Jurkat, Clone E6-1 (cell line): ENCODE measurements at regions not wholly inside any gene's neighbourhood (a gene's known extent, or its start where the extent isn't known, plus 50 kb on each side); places are given as distances from the start of the nearest gene placed in this dataset.

Experiments used
- DNase-seq: peaks from one replicate; pipeline ENCODE4 v3.0.0-alpha.2; 2011; ENCODE audit warnings: low read depth, low spot score
- H3K4me3 ChIP-seq: 2 replicates; pipeline ENCODE4 v1.5.1; 2011; ENCODE audit warnings: mild to moderate bottlenecking, low read length, control low read depth, moderate library complexity

- H3K4me3 ChIP-seq: no peak overlapping the region
- DNase-seq: no peak
Observed at GRCh38 chr5:24294333-24294732, 350.4 kb downstream of the CDH10 start.

DNA sequence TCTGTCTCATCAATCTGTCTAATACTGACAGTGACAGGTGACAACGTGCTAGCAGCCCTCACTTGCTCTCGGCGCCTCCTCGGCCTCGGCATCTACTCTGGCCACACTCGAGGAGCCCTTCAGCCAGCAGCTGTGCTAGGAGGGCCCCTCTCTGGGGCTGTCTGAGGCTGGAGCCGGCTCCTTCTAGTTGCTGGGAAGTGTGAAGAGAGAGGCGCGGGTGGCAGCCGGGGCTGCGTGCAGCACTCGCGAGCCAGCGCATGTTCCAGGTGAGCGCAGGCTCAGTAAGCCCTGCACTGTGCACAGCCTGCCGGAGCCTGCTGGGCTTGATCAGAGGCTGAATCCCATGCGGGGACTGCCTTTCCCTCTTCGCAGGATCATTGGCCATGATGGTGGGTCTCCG lies 330.7 kb downstream of the CDH10 start:
- H3K4me3 ChIP-seq: no peak overlapping the region
- DNase-seq: no peak

- H3K4me3 ChIP-seq: no peak overlapping the region
- no peak for DNase-seq
Observed at GRCh38 chr5:24320643-24321042, 324.1 kb downstream of the CDH10 start.

- H3K4me3 ChIP-seq: no peak overlapping the region
- DNase-seq: no peak
Observed at GRCh38 chr5:24325306-24325832, 319.4 kb downstream of the CDH10 start.

GRCh38 chr5:24331531-24331930 lies 313.2 kb downstream of the CDH10 start:
- no peak overlapping the region for H3K4me3 ChIP-seq
- DNase-seq: no peak

DNA sequence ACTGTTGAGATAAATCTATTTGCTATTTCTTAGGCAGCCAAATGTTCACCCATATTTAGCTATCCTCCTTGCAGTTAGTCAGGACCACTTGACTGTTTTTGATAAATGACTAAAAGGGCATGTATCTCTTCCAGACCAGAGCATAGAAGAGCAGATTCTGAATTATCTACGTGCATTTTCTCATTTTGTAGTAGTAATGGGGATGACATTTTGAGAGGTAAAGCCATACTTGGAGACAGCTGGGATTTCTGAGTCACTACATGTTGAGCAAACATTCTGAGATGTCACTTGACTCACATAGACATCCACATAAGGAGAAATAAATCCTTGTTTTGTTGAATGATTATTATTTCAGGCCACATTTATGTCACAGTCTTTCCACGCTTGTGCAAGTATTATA lies 297.6 kb downstream of the CDH10 start:
- no peak overlapping the region for H3K4me3 ChIP-seq
- DNase-seq: no peak

DNA sequence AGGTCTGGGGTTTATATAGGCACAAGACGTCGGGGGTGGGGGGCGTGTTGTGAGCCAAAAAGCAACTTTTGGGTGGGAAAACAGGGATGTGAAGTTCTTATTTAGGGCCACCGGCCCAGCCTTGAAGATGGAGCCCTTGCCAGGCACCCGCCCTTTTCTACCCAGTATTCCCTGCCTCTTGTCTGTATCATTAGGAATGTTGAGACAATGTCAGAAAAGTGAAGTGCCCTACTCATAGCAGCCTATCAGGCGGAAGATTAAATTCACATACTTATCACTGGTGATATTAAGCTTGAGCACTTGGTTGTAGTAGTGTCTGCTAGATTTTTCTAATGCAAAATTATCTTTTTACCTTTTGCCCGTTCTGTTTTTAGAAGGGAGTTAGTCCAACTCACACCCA lies 293.5 kb downstream of the CDH10 start:
- DNase-seq: no peak

GRCh38 chr5:24353016-24353415 lies 291.8 kb downstream of the CDH10 start:
- H3K4me3 ChIP-seq: no peak overlapping the region
- no peak for DNase-seq

More for the DNA sequence above, 293.5 kb downstream of the CDH10 start:
- no peak overlapping the region for H3K4me3 ChIP-seq

DNA sequence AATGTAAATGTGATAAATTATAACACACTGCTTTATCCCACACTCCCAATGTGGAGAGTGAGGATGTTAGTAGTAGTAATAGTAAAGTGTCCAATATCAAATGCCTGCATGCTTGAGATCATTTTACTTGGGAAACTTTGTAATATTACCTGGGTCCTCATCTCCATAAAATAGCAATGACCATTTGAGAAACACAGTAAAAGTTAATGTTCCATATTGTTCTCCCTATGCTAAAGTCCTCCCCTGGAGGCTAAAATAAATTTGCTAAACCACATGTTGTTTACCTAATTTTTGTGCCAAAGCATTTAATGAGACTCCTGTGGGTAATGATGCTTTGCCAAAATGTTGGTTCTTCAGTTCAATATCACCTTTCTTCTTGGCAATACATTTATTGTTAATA lies 291.2 kb downstream of the CDH10 start:
- no peak overlapping the region for H3K4me3 ChIP-seq
- no peak for DNase-seq

DNA sequence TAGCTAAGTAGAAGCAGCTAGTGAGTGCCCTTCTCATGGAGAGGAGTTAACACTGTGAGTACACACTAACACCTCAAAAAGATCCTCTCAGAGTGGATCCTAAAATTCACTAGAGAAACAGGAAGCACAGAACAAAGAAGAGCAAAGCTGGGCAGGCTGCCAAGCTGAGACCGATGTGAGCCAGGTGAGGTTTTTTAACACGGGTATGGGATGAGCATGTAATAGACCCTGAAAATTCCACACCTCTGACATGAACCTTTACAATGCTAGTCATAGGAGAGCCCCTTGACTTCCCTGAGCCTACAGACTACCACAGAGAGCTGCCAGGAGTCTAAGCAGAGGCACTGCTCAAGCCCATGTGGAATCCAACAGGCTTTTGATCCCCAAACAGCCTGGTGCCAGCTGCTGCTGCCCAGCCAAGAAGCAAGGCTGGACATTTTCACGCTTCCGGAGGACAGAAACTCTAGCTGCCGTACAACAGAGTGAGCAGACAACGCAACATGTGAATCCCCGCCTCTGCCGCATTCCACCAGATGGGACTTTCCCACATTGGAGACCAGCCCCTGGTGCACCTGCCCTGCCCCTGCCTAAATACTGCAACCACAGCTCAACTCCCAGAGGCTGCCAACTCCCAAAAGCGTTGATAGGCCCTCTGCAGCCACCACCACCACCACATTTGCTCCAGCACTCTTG lies 280.8 kb downstream of the CDH10 start:
- DNase-seq: peak; percentile 22
- H3K4me3 ChIP-seq: no peak overlapping the region

GRCh38 chr5:24364711-24365110 lies 280.1 kb downstream of the CDH10 start:
- no peak overlapping the region for H3K4me3 ChIP-seq
- DNase-seq: no peak

DNA sequence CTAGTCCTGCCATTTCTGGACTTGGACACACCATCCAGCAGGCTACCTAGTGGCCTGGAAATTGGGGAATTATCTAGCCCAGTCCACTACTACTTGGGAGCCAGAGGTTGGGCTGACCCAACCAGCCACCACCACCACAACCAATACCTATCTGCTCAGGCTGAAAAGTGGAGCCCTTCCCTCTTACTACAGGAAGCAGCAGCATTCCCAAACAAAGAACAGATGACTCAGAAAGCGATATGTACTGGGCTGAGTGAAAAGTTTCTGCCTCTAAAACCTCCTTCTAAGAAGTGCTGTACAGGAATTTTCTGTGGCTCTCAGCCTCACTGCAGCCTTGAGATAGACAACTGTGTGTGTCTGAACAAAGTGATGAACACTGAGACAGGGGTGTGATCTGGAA lies 279.4 kb downstream of the CDH10 start:
- no peak for DNase-seq

DNA sequence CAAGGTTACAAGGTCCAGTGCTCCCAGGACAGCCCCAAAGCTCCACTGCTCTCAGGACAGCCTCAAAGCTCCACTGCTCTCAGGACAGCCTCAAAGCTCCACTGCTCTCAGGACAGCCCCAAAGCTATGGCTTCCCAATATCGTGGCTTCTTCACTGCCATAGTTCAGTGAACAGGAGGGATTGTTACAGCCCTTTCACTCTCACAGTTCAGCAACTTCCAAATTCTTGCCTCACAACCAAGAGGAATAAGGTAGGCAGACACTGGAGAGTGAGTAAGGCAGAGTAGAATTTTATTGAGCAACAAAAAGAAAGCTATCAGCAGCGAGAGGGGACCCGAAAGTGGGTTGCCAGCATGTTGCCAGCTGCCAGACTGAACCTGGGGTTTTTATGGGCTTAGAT lies 277.6 kb downstream of the CDH10 start:
- H3K4me3 ChIP-seq: no peak overlapping the region
- no peak for DNase-seq

More for the DNA sequence above, 279.4 kb downstream of the CDH10 start:
- H3K4me3 ChIP-seq: no peak overlapping the region

GRCh38 chr5:24368115-24368514 lies 276.7 kb downstream of the CDH10 start:
- no peak for DNase-seq

GRCh38 chr5:24376210-24376609 lies 268.6 kb downstream of the CDH10 start:
- no peak for DNase-seq
- H3K4me3 ChIP-seq: no peak overlapping the region

More at GRCh38 chr5:24368115-24368514, 276.7 kb downstream of the CDH10 start:
- no peak overlapping the region for H3K4me3 ChIP-seq

DNA sequence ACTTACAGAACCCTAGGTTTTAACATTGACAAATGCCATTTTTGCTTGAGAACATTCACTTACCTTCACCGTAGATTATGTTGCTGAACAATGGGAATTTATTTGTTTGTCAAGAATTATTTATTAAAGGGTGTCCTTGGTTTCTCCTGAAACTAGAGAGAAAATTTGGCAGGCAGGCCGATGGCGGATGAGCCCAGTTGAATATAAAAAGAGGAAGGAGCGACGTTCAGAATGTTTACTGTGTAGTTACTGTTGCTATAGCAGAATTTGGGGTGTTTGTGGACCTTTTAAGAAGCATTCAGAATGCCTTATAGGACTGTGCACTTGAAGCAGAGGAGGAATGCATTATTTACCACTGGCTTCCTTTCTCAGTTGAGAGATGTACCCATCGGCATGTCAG lies 268.2 kb downstream of the CDH10 start:
- H3K4me3 ChIP-seq: no peak overlapping the region
- DNase-seq: no peak

- DNase-seq: no peak
- no peak overlapping the region for H3K4me3 ChIP-seq
Observed at GRCh38 chr5:24381861-24382489, 262.8 kb downstream of the CDH10 start.

GRCh38 chr5:24385070-24385469 lies 259.7 kb downstream of the CDH10 start:
- no peak overlapping the region for H3K4me3 ChIP-seq
- no peak for DNase-seq

- no peak for DNase-seq
Observed at GRCh38 chr5:24385617-24386016, 259.2 kb downstream of the CDH10 start.

DNA sequence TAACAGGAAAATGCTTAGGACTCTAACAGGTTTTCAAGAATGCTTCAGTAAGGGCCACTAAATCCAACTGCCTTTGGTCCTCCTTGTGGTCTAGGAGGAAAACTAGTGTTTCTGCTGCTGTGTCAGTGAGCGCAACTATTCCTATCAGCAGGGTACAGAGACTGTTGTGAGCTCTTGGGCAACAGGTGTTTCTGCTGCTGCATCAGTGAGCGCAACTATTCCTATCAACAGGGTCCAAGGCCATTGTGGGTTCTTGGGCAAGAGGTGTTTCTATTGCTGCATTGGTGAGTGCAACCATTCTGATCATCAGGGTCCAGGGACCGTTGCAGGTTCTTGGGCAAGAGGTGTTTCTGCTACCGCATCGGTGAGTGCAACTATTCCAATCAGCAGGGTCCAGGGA lies 256.3 kb downstream of the CDH10 start:
- DNase-seq: no peak
- H3K4me3 ChIP-seq: no peak overlapping the region

More at GRCh38 chr5:24385617-24386016, 259.2 kb downstream of the CDH10 start:
- no peak overlapping the region for H3K4me3 ChIP-seq

DNA sequence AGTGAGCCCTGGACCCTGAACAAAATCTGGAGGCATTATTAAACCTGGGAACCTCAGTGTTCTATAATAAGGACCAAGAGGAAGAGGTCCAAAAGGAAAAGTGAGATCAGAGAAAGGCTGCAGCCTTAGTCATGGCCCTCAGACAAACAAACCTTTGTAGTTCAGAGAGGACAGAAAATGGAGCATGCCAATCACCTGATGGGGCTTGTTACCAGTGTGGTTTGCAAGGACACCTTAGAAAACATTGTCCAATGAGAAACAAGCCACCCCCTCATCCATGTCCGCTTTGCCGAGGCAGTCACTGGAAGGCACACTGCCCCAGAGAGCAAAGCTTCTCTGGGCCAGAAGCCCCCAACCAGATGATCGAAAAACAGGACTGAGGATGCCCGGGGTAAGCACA lies 254.8 kb downstream of the CDH10 start:
- no peak for DNase-seq
- no peak overlapping the region for H3K4me3 ChIP-seq
